Ishikawa (cell line): ENCODE measurements at regions not wholly inside any gene's neighbourhood (a gene's known extent, or its start where the extent isn't known, plus 50 kb on each side); places are given as distances from the start of the nearest gene placed in this dataset.

ENCODE experiments used
- CEBPB ChIP-seq: IDR thresholded peaks from 2 replicates; pipeline ENCODE4 v1.6.1; 2012
- CREB1 ChIP-seq: IDR thresholded peaks from 2 replicates; pipeline ENCODE4 v1.6.1; 2012; ENCODE audit warnings: low read depth
- EGR1 ChIP-seq: IDR thresholded peaks from 2 replicates; pipeline ENCODE4 v1.6.1; 2012
- EP300 ChIP-seq: IDR thresholded peaks from 2 replicates; pipeline ENCODE4 v1.6.1; 2012; ENCODE audit warnings: borderline replicate concordance
- FOXM1 ChIP-seq: IDR thresholded peaks from 2 replicates; pipeline ENCODE4 v1.6.1; 2012; ENCODE audit warnings: low read depth, borderline replicate concordance
- MAX ChIP-seq: IDR thresholded peaks from 2 replicates; pipeline ENCODE4 v1.6.1; 2012
- NFIC ChIP-seq: IDR thresholded peaks from 2 replicates; pipeline ENCODE4 v1.6.1; 2012
- RAD21 ChIP-seq: IDR thresholded peaks from 2 replicates; pipeline ENCODE4 v1.6.1; 2012; ENCODE audit warnings: low read depth
- REST ChIP-seq: IDR thresholded peaks from 2 replicates; pipeline ENCODE4 v1.6.1; 2012; ENCODE audit warnings: low read depth, mild to moderate bottlenecking
- TAF1 ChIP-seq: IDR thresholded peaks from 2 replicates; pipeline ENCODE4 v1.6.1; 2012; ENCODE audit warnings: low read depth, mild to moderate bottlenecking
- TCF12 ChIP-seq: IDR thresholded peaks from 2 replicates; pipeline ENCODE4 v1.6.1; 2012; ENCODE audit warnings: low read depth
- TEAD4 ChIP-seq: IDR thresholded peaks from 2 replicates; pipeline ENCODE4 v1.6.1; 2012
- YY1 ChIP-seq: IDR thresholded peaks from 2 replicates; pipeline ENCODE4 v1.6.1; 2012; ENCODE audit warnings: low read depth
- ZBTB7A ChIP-seq: IDR thresholded peaks from 2 replicates; pipeline ENCODE4 v1.6.1; 2012; ENCODE audit warnings: low read depth
- TF ChIP-seq, protein P1 (sequence below): IDR thresholded peaks from 2 replicates; pipeline ENCODE4 v1.6.1; 2012

DNA sequence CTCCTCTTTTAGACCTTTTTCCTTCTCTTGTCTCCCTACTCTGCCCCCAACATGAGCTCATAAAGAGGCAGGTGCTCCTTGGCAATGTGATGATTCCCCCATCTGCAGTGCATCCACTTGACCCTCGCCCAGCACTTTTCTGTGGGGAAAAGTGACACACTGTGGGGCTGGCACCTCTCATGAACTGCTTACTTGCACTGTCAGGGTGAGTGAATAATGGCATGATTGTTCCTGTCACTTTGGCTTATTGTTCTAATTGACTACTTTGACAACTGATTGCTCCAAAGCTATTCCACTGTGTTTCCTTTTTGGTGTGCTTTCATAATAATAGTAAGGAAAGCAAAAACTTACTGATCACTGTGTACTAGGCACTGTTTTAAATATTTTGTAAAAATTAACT is 253.3 kb upstream of the SUCLG2 start:
- TF ChIP-seq CREB1 = no peak

DNA sequence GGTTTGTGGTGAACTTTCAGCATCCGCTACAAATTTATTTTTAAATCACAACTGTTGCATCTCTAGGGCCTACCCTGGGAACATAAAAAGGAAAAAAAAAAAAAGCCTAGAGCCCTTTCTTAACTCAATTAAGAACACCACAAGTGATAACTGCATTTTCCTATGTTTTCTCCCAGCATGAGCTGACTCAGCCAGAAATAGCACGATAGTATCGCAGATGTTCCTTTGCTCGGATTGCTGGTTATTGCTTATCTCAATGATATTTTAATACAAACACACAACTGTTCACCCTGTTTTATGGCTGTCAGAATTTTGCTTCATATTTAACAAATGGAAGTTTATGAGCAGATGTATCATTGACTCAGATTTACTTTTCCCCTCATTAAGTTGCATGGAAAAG is 251.8 kb upstream of the SUCLG2 start:
- no peak for TF ChIP-seq NFIC
- TF ChIP-seq REST = no peak
- TF ChIP-seq TAF1 = no peak
- no peak for TF ChIP-seq EP300
- TF ChIP-seq, protein P1, sequence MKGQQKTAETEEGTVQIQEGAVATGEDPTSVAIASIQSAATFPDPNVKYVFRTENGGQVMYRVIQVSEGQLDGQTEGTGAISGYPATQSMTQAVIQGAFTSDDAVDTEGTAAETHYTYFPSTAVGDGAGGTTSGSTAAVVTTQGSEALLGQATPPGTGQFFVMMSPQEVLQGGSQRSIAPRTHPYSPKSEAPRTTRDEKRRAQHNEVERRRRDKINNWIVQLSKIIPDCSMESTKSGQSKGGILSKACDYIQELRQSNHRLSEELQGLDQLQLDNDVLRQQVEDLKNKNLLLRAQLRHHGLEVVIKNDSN = no peak
- no peak for TF ChIP-seq TCF12
- TF ChIP-seq CEBPB = no peak
- no peak for TF ChIP-seq TEAD4
- TF ChIP-seq FOXM1 = no peak
- no peak for TF ChIP-seq RAD21
- TF ChIP-seq MAX = no peak
- TF ChIP-seq EGR1 = no peak
- TF ChIP-seq CREB1 = no peak
- TF ChIP-seq YY1 = no peak

GRCh38 chr3:67901681-67902080 is 247.3 kb upstream of the SUCLG2 start:
- TF ChIP-seq TEAD4 (no peak), RAD21 (0 out of 2 replicates have a peak, but pooled peaks have one; percentile 13), MAX (no peak)

DNA sequence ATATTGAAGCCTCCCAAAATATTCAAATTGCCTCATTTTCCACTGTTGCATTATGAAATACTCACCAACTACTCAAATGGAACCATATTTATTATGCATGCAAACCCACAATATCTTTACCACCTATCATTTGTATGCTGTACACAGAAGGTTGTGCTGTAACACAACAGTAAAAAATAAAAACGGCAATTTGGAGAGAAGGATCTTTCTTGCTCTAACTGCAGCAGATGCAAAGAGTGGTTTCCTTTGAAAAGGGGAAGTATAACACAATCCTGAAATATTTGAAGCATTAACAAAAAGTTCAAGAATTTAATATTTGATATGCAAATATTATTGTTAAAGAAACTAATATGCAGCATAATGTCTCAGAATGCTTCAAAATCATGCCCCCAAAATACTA is 244.5 kb upstream of the SUCLG2 start:
- TF ChIP-seq EP300 = no peak
- no peak for TF ChIP-seq CEBPB
- TF ChIP-seq, protein P1 = no peak
- no peak for TF ChIP-seq MAX
- TF ChIP-seq REST = no peak
- no peak for TF ChIP-seq TAF1
- TF ChIP-seq TEAD4 = no peak

GRCh38 chr3:67897351-67898336 is 243.2 kb upstream of the SUCLG2 start:
- no peak for TF ChIP-seq ZBTB7A
- no peak for TF ChIP-seq FOXM1
- TF ChIP-seq CREB1 = no peak
- TF ChIP-seq REST = no peak
- TF ChIP-seq TCF12 = no peak
- no peak for TF ChIP-seq EP300
- no peak for TF ChIP-seq NFIC
- no peak for TF ChIP-seq YY1
- no peak for TF ChIP-seq EGR1
- TF ChIP-seq RAD21 = no peak
- no peak for TF ChIP-seq MAX
- no peak for TF ChIP-seq CEBPB
- TF ChIP-seq, protein P1 = no peak
- TF ChIP-seq TEAD4 = no peak
- no peak for TF ChIP-seq TAF1
